Stomach smooth muscle (tissue), 2 donors: ENCODE measurements at regions not wholly inside any gene's neighbourhood (a gene's known extent, or its start where the extent isn't known, plus 50 kb on each side); places are given as distances from the start of the nearest gene placed in this dataset.

ENCODE experiments used
- H3K27ac ChIP-seq: one replicate; pipeline ENCODE4 v1.7.0; 2013; ENCODE audit warnings: mild to moderate bottlenecking, low read length, inconsistent platforms
- H3K27me3 ChIP-seq, 2 donors: one replicate each; pipeline ENCODE4 v1.7.0; 2013; ENCODE audit warnings: low read length in 2 of 2; ENCODE audit not compliant: insufficient read depth in 2 of 2, control insufficient read depth in 1 of 2
- H3K36me3 ChIP-seq, 2 donors: one replicate each; pipeline ENCODE4 v1.7.0; 2013; ENCODE audit warnings: low read length in 2 of 2; ENCODE audit not compliant: control insufficient read depth in 2 of 2, insufficient read depth in 2 of 2
- H3K4me1 ChIP-seq: one replicate; pipeline ENCODE4 v1.7.0; 2013; ENCODE audit warnings: low read length; ENCODE audit not compliant: control insufficient read depth, insufficient read depth
- H3K4me3 ChIP-seq, 2 donors: one replicate each; pipeline ENCODE4 v1.7.0; 2013; ENCODE audit warnings: low read length in 2 of 2
- H3K9ac ChIP-seq, 2 donors: one replicate each; pipeline ENCODE4 v1.7.0; 2013; ENCODE audit warnings: low read length in 2 of 2, mild to moderate bottlenecking in 1 of 2
- H3K9me3 ChIP-seq, 2 donors: one replicate each; pipeline ENCODE4 v1.7.0; 2013; ENCODE audit warnings: low read length in 2 of 2; ENCODE audit not compliant: control insufficient read depth in 2 of 2
- donor health status: healthy.
- donor health status: Pancreatic carcinoma.

- Histone ChIP-seq H3K9me3 (no peaks in the 10 kb centered on the region), H3K36me3 (no peaks in the 10 kb centered on the region), H3K9ac (no peak overlapping the region), H3K4me1 (no peaks in the 10 kb centered on the region), H3K4me3 (no peak overlapping the region), H3K27me3 (peaks cover 0 to 15% of the 10 kb centered on the region in 2 donors), H3K27ac (no peak overlapping the region)
These were observed 50.2 kb upstream of the SDK2 start for GRCh38 chr17:73694491-73694890.

GRCh38 chr17:73695035-73695738, 50.9 kb upstream of the SDK2 start:
- no peak overlapping the region for H3K4me3 ChIP-seq
- H3K36me3 ChIP-seq: no peaks in the 10 kb centered on the region
- H3K9me3 ChIP-seq: no peaks in the 10 kb centered on the region
- peaks cover 0 to 11% of the 10 kb centered on the region in 2 donors for H3K27me3 ChIP-seq
- H3K9ac ChIP-seq: no peak overlapping the region
- H3K4me1 ChIP-seq: no peaks in the 10 kb centered on the region
- H3K27ac ChIP-seq: no peak overlapping the region

GRCh38 chr17:73696251-73696650, 52.0 kb upstream of the SDK2 start:
- Histone ChIP-seq H3K9me3 (no peaks in the 10 kb centered on the region), H3K36me3 (no peaks in the 10 kb centered on the region), H3K9ac (no peak overlapping the region), H3K4me1 (no peaks in the 10 kb centered on the region), H3K27ac (no peak overlapping the region), H3K4me3 (no peak overlapping the region), H3K27me3 (peaks cover 0 to 11% of the 10 kb centered on the region in 2 donors)

GRCh38 chr17:73697872-73698271, 53.6 kb upstream of the SDK2 start:
- Histone ChIP-seq H3K4me3 (no peak overlapping the region), H3K9ac (no peak overlapping the region), H3K27ac (no peak overlapping the region), H3K4me1 (no peaks in the 10 kb centered on the region), H3K36me3 (no peaks in the 10 kb centered on the region), H3K9me3 (no peaks in the 10 kb centered on the region), H3K27me3 (peaks cover 0 to 11% of the 10 kb centered on the region in 2 donors)

GRCh38 chr17:73698966-73699365, 54.7 kb upstream of the SDK2 start:
- Histone ChIP-seq H3K9ac (no peak overlapping the region), H3K27ac (no peak overlapping the region), H3K4me3 (no peak overlapping the region), H3K4me1 (no peaks in the 10 kb centered on the region), H3K27me3 (peaks cover 0 to 11% of the 10 kb centered on the region in 2 donors), H3K9me3 (no peaks in the 10 kb centered on the region), H3K36me3 (no peaks in the 10 kb centered on the region)

GRCh38 chr17:73701701-73702100, 57.5 kb upstream of the SDK2 start:
- H3K36me3 ChIP-seq: no peaks in the 10 kb centered on the region
- H3K4me3 ChIP-seq: no peak overlapping the region
- no peak overlapping the region for H3K9ac ChIP-seq
- no peaks in the 10 kb centered on the region for H3K4me1 ChIP-seq
- no peaks in the 10 kb centered on the region for H3K9me3 ChIP-seq
- H3K27ac ChIP-seq: no peak overlapping the region
- H3K27me3 ChIP-seq: peaks cover 0 to 11% of the 10 kb centered on the region in 2 donors

GRCh38 chr17:73703192-73703591, 58.9 kb upstream of the SDK2 start:
- Histone ChIP-seq H3K4me1 (no peaks in the 10 kb centered on the region), H3K36me3 (no peaks in the 10 kb centered on the region), H3K9ac (no peak overlapping the region), H3K9me3 (peaks cover 4 to 7% of the 10 kb centered on the region in 2 donors), H3K4me3 (no peak overlapping the region), H3K27ac (no peak overlapping the region), H3K27me3 (peaks cover 0 to 9% of the 10 kb centered on the region in 2 donors)

GRCh38 chr17:73703917-73704316, 59.7 kb upstream of the SDK2 start:
- no peak overlapping the region for H3K9ac ChIP-seq
- H3K36me3 ChIP-seq: no peaks in the 10 kb centered on the region
- no peak overlapping the region for H3K27ac ChIP-seq
- H3K4me1 ChIP-seq: no peaks in the 10 kb centered on the region
- H3K9me3 ChIP-seq: peaks cover 4 to 7% of the 10 kb centered on the region in 2 donors
- peaks cover 0 to 15% of the 10 kb centered on the region in 2 donors for H3K27me3 ChIP-seq
- no peak overlapping the region for H3K4me3 ChIP-seq

GRCh38 chr17:73705594-73705993, 61.3 kb upstream of the SDK2 start:
- no peaks in the 10 kb centered on the region for H3K4me1 ChIP-seq
- H3K4me3 ChIP-seq: no peak overlapping the region
- peaks cover 4 to 7% of the 10 kb centered on the region in 2 donors for H3K9me3 ChIP-seq
- H3K36me3 ChIP-seq: no peaks in the 10 kb centered on the region
- peaks cover 2 to 22% of the 10 kb centered on the region in 2 donors for H3K27me3 ChIP-seq
- H3K27ac ChIP-seq: no peak overlapping the region
- H3K9ac ChIP-seq: no peak overlapping the region

GRCh38 chr17:73706428-73706827, 62.2 kb upstream of the SDK2 start:
- Histone ChIP-seq H3K9me3 (peaks cover 4 to 7% of the 10 kb centered on the region in 2 donors), H3K4me3 (no peak overlapping the region), H3K36me3 (no peaks in the 10 kb centered on the region), H3K27me3 (peaks cover 2 to 24% of the 10 kb centered on the region in 2 donors), H3K4me1 (no peaks in the 10 kb centered on the region), H3K9ac (no peak overlapping the region), H3K27ac (no peak overlapping the region)

- no peaks in the 10 kb centered on the region for H3K4me1 ChIP-seq
- no peak overlapping the region for H3K9ac ChIP-seq
- H3K27ac ChIP-seq: no peak overlapping the region
- H3K36me3 ChIP-seq: no peaks in the 10 kb centered on the region
- peaks cover 4 to 24% of the 10 kb centered on the region in 2 donors for H3K27me3 ChIP-seq
- no peak overlapping the region for H3K4me3 ChIP-seq
- H3K9me3 ChIP-seq: peaks cover 4 to 7% of the 10 kb centered on the region in 2 donors
These were observed 62.6 kb upstream of the SDK2 start for GRCh38 chr17:73706858-73707257.
